ENCODE measurements at regions not wholly inside any gene's neighbourhood (a gene's known extent, or its start where the extent isn't known, plus 50 kb on each side); places are given as distances from the start of the nearest gene placed in this dataset.
"Not testable (repeated sequence)": the region's sequence is repeated elsewhere in the genome, so short reads cannot be mapped to it uniquely, and the experiment has no call there.

- no CpG with 5 or more reads among the region's 2 CpGs for WGBS (ENCODE audit: insufficient coverage)
- not testable (repeated sequence) for DNase-seq (ENCODE audit: low read depth in 4 of 6, low spot score in 6 of 6); H3K9me3 ChIP-seq (ENCODE audit: control insufficient read depth, insufficient read depth, low read length)
These were observed 643.6 kb downstream of the NR2F1-AS1 start for GRCh38 chr5:92937396-92937795.

GRCh38 chr5:92930057-92930456 lies 651.0 kb downstream of the NR2F1-AS1 start:
- DNase-seq (ENCODE audit: low read depth in 4 of 6, low spot score in 6 of 6): no peak
- Histone ChIP-seq H3K36me3 (ENCODE audit: control insufficient read depth, insufficient read depth, low read length) (no peaks in the 10 kb centered on the region), H3K4me3 (ENCODE audit: low read depth, low read length) (no peak overlapping the region), H3K4me1 (ENCODE audit: control insufficient read depth, insufficient read depth, low read length) (peaks cover 3% of the 10 kb centered on the region), H3K27ac (ENCODE audit: low read depth, low read length) (no peak overlapping the region), H3K9me3 (ENCODE audit: control insufficient read depth, insufficient read depth, low read length) (no peaks in the 10 kb centered on the region), H3K27me3 (ENCODE audit: control insufficient read depth, insufficient read depth, low read length) (no peaks in the 10 kb centered on the region)
- WGBS (ENCODE audit: insufficient coverage): 88% methylated on average over 2 of the region's 3 CpGs

More at GRCh38 chr5:92937396-92937795, 643.6 kb downstream of the NR2F1-AS1 start:
- not testable (repeated sequence) for H3K27me3 ChIP-seq (ENCODE audit: control insufficient read depth, insufficient read depth, low read length); H3K4me1 ChIP-seq (ENCODE audit: control insufficient read depth, insufficient read depth, low read length); H3K4me3 ChIP-seq (ENCODE audit: low read depth, low read length); H3K36me3 ChIP-seq (ENCODE audit: control insufficient read depth, insufficient read depth, low read length); H3K27ac ChIP-seq (ENCODE audit: low read depth, low read length)

GRCh38 chr5:92927291-92927778 lies 653.7 kb downstream of the NR2F1-AS1 start:
- H3K36me3 ChIP-seq (ENCODE audit: control insufficient read depth, insufficient read depth, low read length): no peaks in the 10 kb centered on the region
- H3K4me1 ChIP-seq (ENCODE audit: control insufficient read depth, insufficient read depth, low read length): peaks cover 3% of the 10 kb centered on the region
- peak overlapping the region; percentile 42 for H3K27ac ChIP-seq (ENCODE audit: low read depth, low read length)
- H3K27me3 ChIP-seq (ENCODE audit: control insufficient read depth, insufficient read depth, low read length): no peaks in the 10 kb centered on the region
- H3K4me3 ChIP-seq (ENCODE audit: low read depth, low read length): no peak overlapping the region
- no peaks in the 10 kb centered on the region for H3K9me3 ChIP-seq (ENCODE audit: control insufficient read depth, insufficient read depth, low read length)
- peak in 1 of 6 donors; percentile 50 for DNase-seq (ENCODE audit: low read depth in 4 of 6, low spot score in 6 of 6)
- WGBS (ENCODE audit: insufficient coverage): 34% methylated on average over 4 of the region's 4 CpGs

- peaks cover 3% of the 10 kb centered on the region for H3K4me1 ChIP-seq (ENCODE audit: control insufficient read depth, insufficient read depth, low read length)
- H3K4me3 ChIP-seq (ENCODE audit: low read depth, low read length): no peak overlapping the region
- no CpG with 5 or more reads among the region's 1 CpG for WGBS (ENCODE audit: insufficient coverage)
- H3K27ac ChIP-seq (ENCODE audit: low read depth, low read length): no peak overlapping the region
- no peaks in the 10 kb centered on the region for H3K36me3 ChIP-seq (ENCODE audit: control insufficient read depth, insufficient read depth, low read length)
- no peaks in the 10 kb centered on the region for H3K9me3 ChIP-seq (ENCODE audit: control insufficient read depth, insufficient read depth, low read length)
- DNase-seq (ENCODE audit: low read depth in 4 of 6, low spot score in 6 of 6): no peak
- H3K27me3 ChIP-seq (ENCODE audit: control insufficient read depth, insufficient read depth, low read length): no peaks in the 10 kb centered on the region
These were observed 657.1 kb downstream of the NR2F1-AS1 start for GRCh38 chr5:92923885-92924284.

- Histone ChIP-seq H3K9me3 (ENCODE audit: control insufficient read depth, insufficient read depth, low read length) (no peaks in the 10 kb centered on the region), H3K4me1 (ENCODE audit: control insufficient read depth, insufficient read depth, low read length) (peaks cover 3% of the 10 kb centered on the region), H3K4me3 (ENCODE audit: low read depth, low read length) (no peak overlapping the region), H3K27me3 (ENCODE audit: control insufficient read depth, insufficient read depth, low read length) (no peaks in the 10 kb centered on the region), H3K36me3 (ENCODE audit: control insufficient read depth, insufficient read depth, low read length) (no peaks in the 10 kb centered on the region), H3K27ac (ENCODE audit: low read depth, low read length) (no peak overlapping the region)
- WGBS (ENCODE audit: insufficient coverage): 68% methylated on average over 4 of the region's 5 CpGs
- peak in 1 of 6 donors; percentile 30 for DNase-seq (ENCODE audit: low read depth in 4 of 6, low spot score in 6 of 6)
These were observed 658.6 kb downstream of the NR2F1-AS1 start for GRCh38 chr5:92922231-92922967.

GRCh38 chr5:92917044-92917443 lies 664.0 kb downstream of the NR2F1-AS1 start:
- H3K9me3 ChIP-seq (ENCODE audit: control insufficient read depth, insufficient read depth, low read length): no peaks in the 10 kb centered on the region
- no peaks in the 10 kb centered on the region for H3K27me3 ChIP-seq (ENCODE audit: control insufficient read depth, insufficient read depth, low read length)
- whole genome bisulfite sequencing (ENCODE audit: insufficient coverage): no CpG with 5 or more reads among the region's 2 CpGs
- no peak for DNase-seq (ENCODE audit: low read depth in 4 of 6, low spot score in 6 of 6)
- H3K4me1 ChIP-seq (ENCODE audit: control insufficient read depth, insufficient read depth, low read length): no peaks in the 10 kb centered on the region
- no peaks in the 10 kb centered on the region for H3K36me3 ChIP-seq (ENCODE audit: control insufficient read depth, insufficient read depth, low read length)
- no peak overlapping the region for H3K4me3 ChIP-seq (ENCODE audit: low read depth, low read length)
- peak overlapping the region; percentile 26 for H3K27ac ChIP-seq (ENCODE audit: low read depth, low read length)

- Histone ChIP-seq H3K27me3 (ENCODE audit: control insufficient read depth, insufficient read depth, low read length) (no peaks in the 10 kb centered on the region), H3K4me1 (ENCODE audit: control insufficient read depth, insufficient read depth, low read length) (no peaks in the 10 kb centered on the region), H3K27ac (ENCODE audit: low read depth, low read length) (peak overlapping the region; percentile 26), H3K4me3 (ENCODE audit: low read depth, low read length) (no peak overlapping the region), H3K36me3 (ENCODE audit: control insufficient read depth, insufficient read depth, low read length) (no peaks in the 10 kb centered on the region), H3K9me3 (ENCODE audit: control insufficient read depth, insufficient read depth, low read length) (no peaks in the 10 kb centered on the region)
- peak in 1 of 6 donors; percentile 29 for DNase-seq (ENCODE audit: low read depth in 4 of 6, low spot score in 6 of 6)
- no CpG with 5 or more reads among the region's 3 CpGs for WGBS (ENCODE audit: insufficient coverage)
These were observed 665.0 kb downstream of the NR2F1-AS1 start for GRCh38 chr5:92916036-92916435.

- WGBS (ENCODE audit: insufficient coverage): no CpG with 5 or more reads among the region's 1 CpG
- peak in 1 of 6 donors; percentile 28 for DNase-seq (ENCODE audit: low read depth in 4 of 6, low spot score in 6 of 6)
- peaks cover 5% of the 10 kb centered on the region for H3K4me1 ChIP-seq (ENCODE audit: control insufficient read depth, insufficient read depth, low read length)
These were observed 668.7 kb downstream of the NR2F1-AS1 start for GRCh38 chr5:92912283-92912682.

GRCh38 chr5:92911851-92912250 lies 669.2 kb downstream of the NR2F1-AS1 start:
- peaks cover 5% of the 10 kb centered on the region for H3K4me1 ChIP-seq (ENCODE audit: control insufficient read depth, insufficient read depth, low read length)
- DNase-seq (ENCODE audit: low read depth in 4 of 6, low spot score in 6 of 6): no peak
- H3K27ac ChIP-seq (ENCODE audit: low read depth, low read length): no peak overlapping the region
- no peaks in the 10 kb centered on the region for H3K36me3 ChIP-seq (ENCODE audit: control insufficient read depth, insufficient read depth, low read length)
- no peak overlapping the region for H3K4me3 ChIP-seq (ENCODE audit: low read depth, low read length)
- H3K27me3 ChIP-seq (ENCODE audit: control insufficient read depth, insufficient read depth, low read length): no peaks in the 10 kb centered on the region
- WGBS (ENCODE audit: insufficient coverage): no CpG with 5 or more reads among the region's 1 CpG
- H3K9me3 ChIP-seq (ENCODE audit: control insufficient read depth, insufficient read depth, low read length): no peaks in the 10 kb centered on the region

More at GRCh38 chr5:92912283-92912682, 668.7 kb downstream of the NR2F1-AS1 start:
- Histone ChIP-seq H3K27ac (ENCODE audit: low read depth, low read length) (no peak overlapping the region), H3K27me3 (ENCODE audit: control insufficient read depth, insufficient read depth, low read length) (no peaks in the 10 kb centered on the region), H3K9me3 (ENCODE audit: control insufficient read depth, insufficient read depth, low read length) (no peaks in the 10 kb centered on the region), H3K36me3 (ENCODE audit: control insufficient read depth, insufficient read depth, low read length) (no peaks in the 10 kb centered on the region), H3K4me3 (ENCODE audit: low read depth, low read length) (no peak overlapping the region)

GRCh38 chr5:92911293-92911692 lies 669.7 kb downstream of the NR2F1-AS1 start:
- Histone ChIP-seq H3K36me3 (ENCODE audit: control insufficient read depth, insufficient read depth, low read length) (no peaks in the 10 kb centered on the region), H3K4me1 (ENCODE audit: control insufficient read depth, insufficient read depth, low read length) (peaks cover 5% of the 10 kb centered on the region), H3K27me3 (ENCODE audit: control insufficient read depth, insufficient read depth, low read length) (no peaks in the 10 kb centered on the region), H3K4me3 (ENCODE audit: low read depth, low read length) (no peak overlapping the region), H3K9me3 (ENCODE audit: control insufficient read depth, insufficient read depth, low read length) (no peaks in the 10 kb centered on the region), H3K27ac (ENCODE audit: low read depth, low read length) (peak overlapping the region; percentile 85)
- DNase-seq (ENCODE audit: low read depth in 4 of 6, low spot score in 6 of 6): no peak
